Inflammatory macrophage treated with lipopolysaccharide for 1 hour (primary cell): ENCODE measurements at regions not wholly inside any gene's neighbourhood (a gene's known extent, or its start where the extent isn't known, plus 50 kb on each side); places are given as distances from the start of the nearest gene placed in this dataset.

ENCODE experiments used
- DNase-seq, 2 donors: peaks; one replicate each; pipeline ENCODE4 v3.0.0-alpha.2; 2020 to 2022

DNA sequence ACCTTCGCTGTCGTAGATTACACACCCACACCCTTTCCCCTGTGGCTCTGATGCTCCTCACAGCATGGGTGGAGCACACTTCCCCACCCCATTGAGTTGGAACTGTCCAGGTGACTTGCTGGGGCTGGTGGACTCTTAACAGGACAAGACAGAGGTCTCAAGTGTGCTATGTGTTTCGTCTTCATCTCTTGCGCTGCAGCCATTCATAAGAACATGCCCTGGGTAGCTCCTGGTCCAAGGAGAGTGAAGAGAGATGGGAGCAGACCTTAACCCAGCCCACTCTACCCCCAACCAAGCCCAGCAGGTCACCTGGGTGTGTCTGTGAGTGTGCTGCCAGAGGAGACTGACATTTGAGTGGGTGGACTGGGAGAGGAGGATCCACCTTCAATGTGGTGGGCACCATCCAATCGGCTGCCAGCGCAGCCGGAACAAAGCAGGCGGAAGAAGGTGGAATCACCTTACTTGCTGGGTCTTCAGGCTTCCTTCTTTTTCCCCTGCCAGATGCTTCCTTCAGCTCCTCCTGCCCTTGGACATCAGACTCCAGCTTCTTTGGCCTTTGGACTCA is 112.4 kb downstream of the HTR5A start:
- no peak for DNase-seq

DNA sequence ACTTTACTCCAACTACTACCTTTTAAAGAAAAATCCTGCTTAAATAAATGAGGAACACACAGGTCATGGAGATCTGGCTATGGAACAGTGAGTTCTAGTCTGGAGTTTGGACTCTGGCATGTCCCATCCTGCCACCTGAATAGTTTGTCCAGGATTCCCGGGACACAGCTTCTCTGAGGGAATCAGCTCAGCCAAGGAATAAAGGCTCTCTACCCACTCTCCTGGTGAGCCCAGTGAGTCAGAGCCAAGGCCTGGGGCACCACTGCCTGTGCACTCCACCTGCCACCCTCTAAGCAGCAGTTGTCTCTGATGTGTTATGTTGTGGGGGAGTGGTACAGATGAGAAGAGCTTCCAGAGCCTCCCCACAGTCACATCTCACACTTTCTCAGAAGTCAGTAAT is 113.5 kb downstream of the HTR5A start:
- no peak for DNase-seq

- DNase-seq = no peak
Observed at GRCh38 chr7:155184923-155185322, 112.8 kb upstream of the INSIG1 start.

GRCh38 chr7:155187061-155187785 is 110.5 kb upstream of the INSIG1 start:
- DNase-seq = no peak

GRCh38 chr7:155188357-155188756 is 109.3 kb upstream of the INSIG1 start:
- no peak for DNase-seq

DNA sequence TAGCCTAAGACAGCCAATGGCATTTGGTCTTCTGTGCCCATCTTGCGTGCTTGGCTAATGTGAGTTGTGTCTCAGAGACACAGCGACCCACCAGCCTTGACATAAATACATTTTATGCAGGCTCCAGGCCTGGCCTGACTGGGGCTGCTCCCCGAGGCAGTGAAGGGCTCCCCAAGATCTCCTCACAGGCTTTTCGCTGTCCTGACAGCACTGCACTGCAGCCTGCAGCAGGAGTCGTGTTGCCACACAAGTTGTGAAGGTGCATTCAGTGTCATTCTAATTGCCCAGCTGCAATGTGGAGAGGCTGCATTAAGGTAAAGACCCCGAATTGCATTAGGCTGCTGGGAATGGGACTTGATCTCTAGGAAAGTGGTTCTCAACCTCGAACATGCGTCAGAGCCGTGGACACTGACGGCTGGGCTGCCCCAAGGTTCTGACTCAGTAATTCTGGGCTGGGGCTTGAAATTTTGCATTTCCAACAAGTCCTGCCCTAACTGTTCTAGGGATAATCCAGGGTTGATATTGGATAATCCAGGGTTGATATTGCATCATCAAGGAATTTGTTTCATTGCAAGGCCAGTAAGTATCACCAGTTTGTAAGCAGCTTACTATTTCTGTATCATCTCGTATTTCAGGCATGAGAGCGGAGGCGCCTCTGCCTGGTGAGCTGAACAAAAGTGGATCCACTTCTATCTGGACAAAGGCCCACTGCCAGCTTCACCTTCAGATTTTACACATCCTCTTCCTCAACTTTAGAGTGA is 108.7 kb upstream of the INSIG1 start:
- DNase-seq = peak; percentile 23 to 33

DNA sequence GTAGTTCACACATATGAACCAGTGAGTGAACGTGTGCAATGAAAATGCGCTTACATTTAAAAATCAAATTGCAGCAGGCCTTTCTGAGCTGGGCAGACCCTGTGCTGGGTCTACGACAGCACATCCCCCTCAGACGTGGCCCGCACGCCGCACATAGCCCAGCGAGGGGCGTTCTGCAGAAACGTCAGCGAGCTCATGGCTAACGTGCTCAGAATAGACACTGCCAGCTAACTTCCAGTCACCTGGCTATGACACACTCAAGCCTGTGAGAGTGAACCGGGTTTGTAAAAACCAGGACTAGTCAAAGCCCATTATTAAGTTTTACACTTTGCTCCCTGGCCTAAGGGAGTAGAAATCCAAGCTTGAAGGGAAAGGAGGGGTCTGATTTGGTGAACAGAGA is 108.1 kb upstream of the INSIG1 start:
- no peak for DNase-seq

DNA sequence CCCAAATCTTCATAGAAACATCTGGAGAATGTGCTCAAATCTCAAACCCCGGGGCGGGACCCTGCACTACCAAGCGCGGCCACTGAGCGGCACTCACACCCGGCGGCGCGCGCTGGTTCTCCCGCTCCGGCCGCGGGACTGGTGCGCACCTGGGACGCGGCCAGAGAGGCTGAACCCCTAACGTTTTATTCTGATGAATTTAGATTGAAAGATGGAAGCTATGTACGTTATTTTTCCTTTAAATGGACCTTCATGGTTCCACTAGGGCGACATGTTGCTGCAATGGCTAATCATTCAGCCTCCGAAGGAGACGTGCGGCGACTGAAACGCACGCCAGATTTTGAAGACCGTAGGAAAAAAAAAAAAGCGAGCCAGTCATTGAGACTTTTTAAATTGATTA is 107.0 kb upstream of the INSIG1 start:
- DNase-seq = peak in 1 of 2 donors; percentile 63

GRCh38 chr7:155191137-155191536 is 106.5 kb upstream of the INSIG1 start:
- DNase-seq = no peak

DNA sequence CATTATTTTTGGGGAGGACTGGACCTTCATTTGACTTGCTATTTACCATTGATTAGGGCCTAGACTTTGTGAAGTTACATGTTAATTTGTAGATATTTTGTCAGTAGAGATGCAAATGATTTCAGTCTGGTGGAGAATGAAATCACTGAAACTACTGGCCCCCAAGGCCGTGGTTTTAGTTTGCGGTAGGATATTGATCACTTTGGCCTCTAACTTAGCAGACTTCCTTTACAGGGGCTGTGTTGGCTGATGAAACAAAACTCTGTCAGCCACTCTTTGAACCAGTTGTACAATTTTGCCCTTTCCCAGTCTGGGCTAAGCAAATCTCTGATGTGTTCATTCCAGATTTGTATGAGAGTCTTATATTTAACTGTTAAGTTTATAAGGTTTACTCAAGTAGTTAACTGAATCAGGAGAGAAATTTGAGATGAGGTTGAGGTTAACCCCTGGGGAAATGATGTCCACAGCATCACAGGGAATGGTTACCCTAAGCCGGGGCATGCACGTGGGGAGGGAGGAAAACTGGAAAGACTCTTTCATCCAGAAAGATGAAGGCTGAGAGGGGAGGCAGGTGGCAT is 105.7 kb upstream of the INSIG1 start:
- DNase-seq = no peak

- peak in 1 of 2 donors; percentile 48 for DNase-seq
Observed at GRCh38 chr7:155192961-155193640, 104.6 kb upstream of the INSIG1 start.

- peak in 1 of 2 donors; percentile 38 for DNase-seq
Observed at GRCh38 chr7:155193716-155194115, 104.0 kb upstream of the INSIG1 start.

GRCh38 chr7:155194382-155195140 is 103.1 kb upstream of the INSIG1 start:
- no peak for DNase-seq

- DNase-seq = no peak
Observed at GRCh38 chr7:155195939-155196523, 101.6 kb upstream of the INSIG1 start.

GRCh38 chr7:155198196-155198892 is 99.3 kb upstream of the INSIG1 start:
- peak; percentile 35 to 66 for DNase-seq

DNA sequence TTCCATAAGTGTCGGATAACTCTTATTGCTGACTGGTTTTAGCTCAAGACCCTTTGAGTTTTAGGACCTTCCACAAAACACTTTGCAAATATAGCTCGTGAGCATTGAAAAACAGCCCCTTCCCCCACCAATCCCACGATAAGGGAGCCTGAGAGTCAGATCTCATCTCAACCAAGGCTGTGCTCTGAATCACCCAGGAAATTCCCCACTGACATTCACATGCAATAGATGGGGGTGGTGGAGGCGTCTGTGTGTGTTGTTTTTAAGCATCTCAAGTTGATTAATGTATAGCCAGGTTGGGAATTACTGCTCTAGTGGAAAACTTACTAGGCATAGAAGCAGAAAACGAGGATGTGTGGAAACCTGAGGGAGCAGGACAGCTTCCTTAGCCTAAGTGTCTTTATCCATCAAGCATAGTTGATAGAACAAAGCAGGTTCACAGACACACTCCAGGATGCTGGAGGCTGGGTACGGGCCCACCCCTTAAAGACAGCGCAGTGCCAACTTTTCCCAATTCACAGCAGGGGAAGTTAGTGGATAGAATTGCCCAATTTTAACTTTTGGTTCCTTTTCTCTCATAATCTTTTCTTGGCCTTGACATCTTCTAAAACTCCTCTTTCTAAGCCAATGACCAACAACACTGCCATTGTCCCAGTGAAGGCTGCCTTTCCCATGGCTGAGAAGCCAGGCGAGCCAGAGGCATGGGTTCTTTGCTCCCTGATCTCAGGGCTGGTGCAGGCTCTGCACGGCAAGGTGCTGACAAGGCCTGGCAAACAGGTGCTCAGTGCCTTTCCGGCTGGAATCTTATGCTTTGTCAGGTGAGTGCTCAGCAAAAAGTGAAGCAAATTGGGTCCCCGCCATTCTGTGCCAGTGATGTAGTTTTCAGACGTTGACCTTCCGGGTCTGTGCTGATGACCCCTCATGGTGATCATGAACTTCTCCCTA is 98.5 kb upstream of the INSIG1 start:
- peak; percentile 82 to 91 for DNase-seq

DNA sequence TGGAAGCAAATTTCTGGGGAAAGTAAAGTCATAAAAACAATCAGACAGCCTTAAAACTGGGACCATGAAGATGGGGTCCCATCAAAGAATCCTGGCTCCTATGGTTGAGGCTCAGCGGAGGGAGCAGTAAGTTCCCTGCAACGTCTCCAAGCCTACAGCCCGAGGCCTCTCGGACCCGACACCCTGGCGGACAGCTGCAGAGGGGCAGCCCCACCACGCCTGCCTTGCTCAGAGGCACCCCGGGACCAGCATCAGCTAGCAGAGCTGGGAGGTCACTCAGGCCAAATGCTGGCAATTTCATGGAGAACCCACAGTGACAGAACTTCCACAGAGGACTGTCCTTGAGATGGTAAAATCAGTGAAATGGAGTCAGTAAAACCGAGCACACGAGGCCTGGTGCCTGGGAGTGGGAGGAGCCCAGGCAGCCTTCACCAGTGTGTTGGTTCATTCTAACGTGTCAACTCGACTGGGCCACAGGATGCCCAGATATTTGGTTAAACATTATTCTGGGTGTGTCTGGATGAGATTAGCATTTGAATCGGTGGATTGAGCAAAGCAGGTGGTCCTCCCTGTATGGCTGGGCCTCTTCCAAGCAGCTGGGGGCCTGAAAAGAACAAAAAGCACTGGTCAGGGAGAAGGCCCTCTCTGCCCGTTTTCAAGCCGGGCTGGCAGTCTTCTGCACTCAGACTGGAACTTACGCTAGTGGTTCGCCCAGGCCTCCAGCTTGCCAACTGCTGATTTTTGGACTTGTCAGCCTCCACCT is 96.2 kb upstream of the INSIG1 start:
- no peak for DNase-seq

- no peak for DNase-seq
Observed at GRCh38 chr7:155202106-155202871, 95.4 kb upstream of the INSIG1 start.
